Neural cell (in vitro differentiated cells): ENCODE measurements at regions not wholly inside any gene's neighbourhood (a gene's known extent, or its start where the extent isn't known, plus 50 kb on each side); places are given as distances from the start of the nearest gene placed in this dataset.
A peak's percentile ranks its signal among the peaks of the same experiment; 100 is the strongest.

Experiments
- H2AFZ ChIP-seq: fragments of 200-600, 300-800 bp; sonication (generic), shearing (Covaris generic); 2 replicates; pipeline ENCODE4 v1.6.0; 2014; ENCODE audit warnings: low read depth, mild to moderate bottlenecking, antibody characterized with exemption, low read length, moderate library complexity
- H3F3A ChIP-seq: fragments of 200-600 bp; shearing (Covaris generic); 2 replicates; pipeline ENCODE4 v1.6.1; 2016; ENCODE audit warnings: mild to moderate bottlenecking, moderate library complexity, mixed read lengths, antibody characterized with exemption, low read length; ENCODE audit not compliant: insufficient read depth, poor library complexity, severe bottlenecking
- H3K27ac ChIP-seq: fragments of 200-600, 300-800 bp; sonication (generic), shearing (Covaris generic); 2 replicates; pipeline ENCODE4 v1.5.1; 2014; ENCODE audit warnings: mild to moderate bottlenecking, low read length, moderate library complexity
- H3K27me3 ChIP-seq: fragments of 300-800, 200-600 bp; sonication (generic), shearing (Covaris generic); 2 replicates; pipeline ENCODE4 v1.6.0; 2014; ENCODE audit warnings: mild to moderate bottlenecking, low read depth, low read length, moderate library complexity; ENCODE audit not compliant: insufficient read depth
- H3K36me3 ChIP-seq: fragments of 300-800, 200-600 bp; sonication (generic), shearing (Covaris generic); 2 replicates; pipeline ENCODE4 v1.5.1; 2014; ENCODE audit warnings: mild to moderate bottlenecking, antibody characterized with exemption, low read length, moderate library complexity; ENCODE audit not compliant: insufficient read depth
- H3K4me2 ChIP-seq: fragments of 300-800, 200-600 bp; sonication (generic), shearing (Covaris generic); 2 replicates; pipeline ENCODE4 v1.6.0; 2014; ENCODE audit warnings: mild to moderate bottlenecking, low read length
- H3K4me3 ChIP-seq: fragments of 300-800, 200-600 bp; sonication (generic), shearing (Covaris generic); 2 replicates; pipeline ENCODE4 v1.5.1; 2014; ENCODE audit warnings: mild to moderate bottlenecking, low read length, moderate library complexity
- H3K79me2 ChIP-seq: fragments of 200-600 bp; shearing (Covaris generic); replicated peaks from 2 replicates; pipeline ENCODE4 v1.6.0; 2014; ENCODE audit warnings: mild to moderate bottlenecking, low read length, moderate library complexity; ENCODE audit not compliant: insufficient read depth
- H3K9ac ChIP-seq: fragments of 300-800, 200-600 bp; sonication (generic), shearing (Covaris generic); 2 replicates; pipeline ENCODE4 v1.6.1; 2016; ENCODE audit warnings: mild to moderate bottlenecking, low read length, mixed read lengths
- H3K9me2 ChIP-seq: fragments of 200-600 bp; shearing (Covaris generic); 2 replicates; pipeline ENCODE4 v1.6.1; 2016; ENCODE audit warnings: mild to moderate bottlenecking, low read length, mixed read lengths; ENCODE audit not compliant: insufficient read depth
- H3K9me3 ChIP-seq: fragments of 200-600, 300-800 bp; sonication (generic), shearing (Covaris generic); 2 replicates; pipeline ENCODE4 v1.6.1; 2016; ENCODE audit warnings: mild to moderate bottlenecking, mixed run types, low read length, moderate library complexity, mixed read lengths
- H4K20me1 ChIP-seq: fragments of 200-600 bp; shearing (Covaris generic); 2 replicates; pipeline ENCODE4 v1.6.1; 2016; ENCODE audit warnings: mild to moderate bottlenecking, mixed run types; ENCODE audit not compliant: insufficient read depth
- EP300 ChIP-seq: fragments of 450-650 bp; conservative IDR thresholded peaks from 2 replicates; pipeline ENCODE4 v1.6.1; 2014; ENCODE audit warnings: antibody characterized with exemption, mild to moderate bottlenecking, moderate library complexity; ENCODE audit not compliant: poor library complexity, severe bottlenecking
- EZH2 ChIP-seq: fragments of 200-600, 300-800 bp; shearing (Covaris generic), sonication (generic); IDR thresholded peaks from 2 replicates; pipeline ENCODE4 v1.6.1; 2014; ENCODE audit warnings: antibody characterized with exemption, low read length, borderline replicate concordance, mild to moderate bottlenecking; ENCODE audit not compliant: insufficient read depth, poor library complexity, severe bottlenecking
- MXI1 ChIP-seq: fragments of 450-650 bp; conservative IDR thresholded peaks from 2 replicates; pipeline ENCODE4 v1.6.1; 2014; ENCODE audit warnings: antibody characterized with exemption, mild to moderate bottlenecking; ENCODE audit not compliant: poor library complexity, severe bottlenecking
- POLR2AphosphoS5 ChIP-seq: IDR thresholded peaks from 2 replicates; pipeline ENCODE4 v1.6.1; 2012
- RAD21 ChIP-seq: fragments of 450-650 bp; conservative IDR thresholded peaks from 2 replicates; pipeline ENCODE4 v1.6.1; 2014; ENCODE audit warnings: antibody characterized with exemption, mild to moderate bottlenecking, moderate library complexity
- SMC3 ChIP-seq: fragments of 450-650 bp; conservative IDR thresholded peaks from 2 replicates; pipeline ENCODE4 v1.6.1; 2014; ENCODE audit warnings: antibody characterized with exemption, mild to moderate bottlenecking, moderate library complexity; ENCODE audit not compliant: poor library complexity
- TAF1 ChIP-seq: IDR thresholded peaks from 2 replicates; pipeline ENCODE4 v1.6.1; 2012; ENCODE audit warnings: low read depth
- TF ChIP-seq, protein P1 (sequence below): IDR thresholded peaks from 2 replicates; pipeline ENCODE4 v1.6.1; 2012; ENCODE audit warnings: borderline replicate concordance
- TF ChIP-seq, protein P2 (sequence below): fragments of 450-650 bp; IDR thresholded peaks from 2 replicates; pipeline ENCODE4 v1.5.1; 2014; ENCODE audit warnings: antibody characterized with exemption, mild to moderate bottlenecking, moderate library complexity; ENCODE audit not compliant: poor library complexity, severe bottlenecking

DNA sequence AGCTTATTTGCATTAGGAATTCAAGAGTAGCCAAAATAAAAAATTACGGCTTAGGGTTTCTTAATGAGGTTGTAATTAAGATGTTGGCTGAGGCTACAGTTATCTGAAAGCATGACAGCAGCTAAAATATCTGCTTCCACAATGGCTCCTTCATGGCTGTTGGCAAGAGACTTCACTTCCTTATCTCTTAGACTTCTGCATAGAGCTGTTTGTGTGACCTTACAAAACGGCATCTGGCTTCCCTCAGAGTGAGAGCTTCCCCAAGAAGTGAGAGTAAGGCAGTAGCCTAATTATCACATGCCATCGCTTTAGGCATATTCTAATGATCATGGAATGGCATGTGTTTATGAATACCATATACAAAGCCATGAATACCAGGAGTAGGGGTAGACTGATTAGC, 57.6 kb downstream of the CCDC59 start:
- H3K9ac ChIP-seq, result no peak overlapping the region
- no peaks in the 10 kb centered on the region for H3K36me3 ChIP-seq
- no peaks in the 10 kb centered on the region for H3F3A ChIP-seq
- H3K4me2 ChIP-seq, result peak overlapping the region; percentile 56
- peak overlapping the region; percentile 44 for H3K4me3 ChIP-seq
- peak overlapping the region; percentile 2 for H2AFZ ChIP-seq
- no peaks in the 10 kb centered on the region for H3K9me2 ChIP-seq
- no peaks in the 10 kb centered on the region for H3K9me3 ChIP-seq
- TF ChIP-seq POLR2AphosphoS5 (no peak), RAD21 (no peak), EZH2 (no peak), MXI1 (no peak), EP300 (no peak), SMC3 (no peak), TAF1 (no peak)
- TF ChIP-seq, protein P1, sequence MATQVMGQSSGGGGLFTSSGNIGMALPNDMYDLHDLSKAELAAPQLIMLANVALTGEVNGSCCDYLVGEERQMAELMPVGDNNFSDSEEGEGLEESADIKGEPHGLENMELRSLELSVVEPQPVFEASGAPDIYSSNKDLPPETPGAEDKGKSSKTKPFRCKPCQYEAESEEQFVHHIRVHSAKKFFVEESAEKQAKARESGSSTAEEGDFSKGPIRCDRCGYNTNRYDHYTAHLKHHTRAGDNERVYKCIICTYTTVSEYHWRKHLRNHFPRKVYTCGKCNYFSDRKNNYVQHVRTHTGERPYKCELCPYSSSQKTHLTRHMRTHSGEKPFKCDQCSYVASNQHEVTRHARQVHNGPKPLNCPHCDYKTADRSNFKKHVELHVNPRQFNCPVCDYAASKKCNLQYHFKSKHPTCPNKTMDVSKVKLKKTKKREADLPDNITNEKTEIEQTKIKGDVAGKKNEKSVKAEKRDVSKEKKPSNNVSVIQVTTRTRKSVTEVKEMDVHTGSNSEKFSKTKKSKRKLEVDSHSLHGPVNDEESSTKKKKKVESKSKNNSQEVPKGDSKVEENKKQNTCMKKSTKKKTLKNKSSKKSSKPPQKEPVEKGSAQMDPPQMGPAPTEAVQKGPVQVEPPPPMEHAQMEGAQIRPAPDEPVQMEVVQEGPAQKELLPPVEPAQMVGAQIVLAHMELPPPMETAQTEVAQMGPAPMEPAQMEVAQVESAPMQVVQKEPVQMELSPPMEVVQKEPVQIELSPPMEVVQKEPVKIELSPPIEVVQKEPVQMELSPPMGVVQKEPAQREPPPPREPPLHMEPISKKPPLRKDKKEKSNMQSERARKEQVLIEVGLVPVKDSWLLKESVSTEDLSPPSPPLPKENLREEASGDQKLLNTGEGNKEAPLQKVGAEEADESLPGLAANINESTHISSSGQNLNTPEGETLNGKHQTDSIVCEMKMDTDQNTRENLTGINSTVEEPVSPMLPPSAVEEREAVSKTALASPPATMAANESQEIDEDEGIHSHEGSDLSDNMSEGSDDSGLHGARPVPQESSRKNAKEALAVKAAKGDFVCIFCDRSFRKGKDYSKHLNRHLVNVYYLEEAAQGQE, result no peak
- TF ChIP-seq, protein P2, sequence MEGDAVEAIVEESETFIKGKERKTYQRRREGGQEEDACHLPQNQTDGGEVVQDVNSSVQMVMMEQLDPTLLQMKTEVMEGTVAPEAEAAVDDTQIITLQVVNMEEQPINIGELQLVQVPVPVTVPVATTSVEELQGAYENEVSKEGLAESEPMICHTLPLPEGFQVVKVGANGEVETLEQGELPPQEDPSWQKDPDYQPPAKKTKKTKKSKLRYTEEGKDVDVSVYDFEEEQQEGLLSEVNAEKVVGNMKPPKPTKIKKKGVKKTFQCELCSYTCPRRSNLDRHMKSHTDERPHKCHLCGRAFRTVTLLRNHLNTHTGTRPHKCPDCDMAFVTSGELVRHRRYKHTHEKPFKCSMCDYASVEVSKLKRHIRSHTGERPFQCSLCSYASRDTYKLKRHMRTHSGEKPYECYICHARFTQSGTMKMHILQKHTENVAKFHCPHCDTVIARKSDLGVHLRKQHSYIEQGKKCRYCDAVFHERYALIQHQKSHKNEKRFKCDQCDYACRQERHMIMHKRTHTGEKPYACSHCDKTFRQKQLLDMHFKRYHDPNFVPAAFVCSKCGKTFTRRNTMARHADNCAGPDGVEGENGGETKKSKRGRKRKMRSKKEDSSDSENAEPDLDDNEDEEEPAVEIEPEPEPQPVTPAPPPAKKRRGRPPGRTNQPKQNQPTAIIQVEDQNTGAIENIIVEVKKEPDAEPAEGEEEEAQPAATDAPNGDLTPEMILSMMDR, result no peak
- no peaks in the 10 kb centered on the region for H3K79me2 ChIP-seq
- no peaks in the 10 kb centered on the region for H4K20me1 ChIP-seq
- H3K27me3 ChIP-seq, result no peaks in the 10 kb centered on the region
- peak overlapping the region; percentile 65 for H3K27ac ChIP-seq

DNA sequence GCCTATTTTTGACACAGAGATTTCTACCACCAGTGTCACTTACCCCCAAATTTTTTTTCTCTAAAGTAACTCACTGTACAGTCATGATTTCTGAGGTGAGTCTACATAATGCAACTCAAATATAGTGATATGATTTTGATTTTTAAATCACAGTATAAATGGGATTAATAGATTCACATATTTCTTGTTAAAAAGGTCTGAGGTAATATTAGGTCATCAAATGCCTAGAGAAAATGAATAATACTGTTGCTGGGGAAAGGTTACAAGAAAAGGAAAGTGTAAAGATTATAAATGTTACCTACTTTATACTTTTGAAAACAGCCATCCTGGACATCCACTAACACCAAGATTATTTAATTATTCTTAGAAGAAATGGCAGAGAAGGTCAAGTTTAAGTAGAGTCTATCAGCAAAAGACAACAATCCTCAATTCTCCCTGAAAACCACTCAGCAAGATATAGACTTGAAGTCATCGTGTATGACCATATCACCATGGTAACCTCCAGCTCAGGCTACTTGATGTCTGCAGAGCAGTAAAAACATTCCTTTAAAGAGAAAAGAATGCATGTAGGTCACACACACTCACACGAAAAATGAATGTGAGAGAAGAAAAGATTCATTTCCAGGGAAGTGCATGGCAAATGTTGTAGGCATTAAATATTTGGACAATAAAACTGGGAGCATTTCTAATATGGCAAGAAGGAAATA, 58.7 kb downstream of the CCDC59 start:
- Histone ChIP-seq H3K79me2 (no peaks in the 10 kb centered on the region), H3K4me3 (peak overlapping the region; percentile 44), H3K27ac (peak overlapping the region; percentile 65), H2AFZ (peak overlapping the region; percentile 2), H4K20me1 (no peaks in the 10 kb centered on the region), H3K9me2 (no peaks in the 10 kb centered on the region), H3K27me3 (no peaks in the 10 kb centered on the region), H3K9ac (peak overlapping the region; percentile 28), H3K4me2 (peak overlapping the region; percentile 56), H3K9me3 (no peaks in the 10 kb centered on the region), H3K36me3 (no peaks in the 10 kb centered on the region), H3F3A (no peaks in the 10 kb centered on the region)
- TF ChIP-seq POLR2AphosphoS5 (peak; percentile 43), EP300 (peak; percentile 57)
- TF ChIP-seq, protein P1, result no peak
